GM19467 (cell line): ENCODE measurements at regions not wholly inside any gene's neighbourhood (a gene's known extent, or its start where the extent isn't known, plus 50 kb on each side); places are given as distances from the start of the nearest gene placed in this dataset.

Source experiments
- ATAC-seq: cut with Tn5 transposase; IDR thresholded peaks from one replicate; pipeline ENCODE4 v1.9.1; 2021; ENCODE audit warnings: mild to moderate bottlenecking, moderate library complexity; ENCODE audit not compliant: unreplicated experiment

- ATAC-seq: no peak
Observed at GRCh38 chr3:128515-129172, 67.9 kb upstream of the CHL1 start.

- ATAC-seq: no peak
Observed at GRCh38 chr3:131151-131888, 65.2 kb upstream of the CHL1 start.

- ATAC-seq: no peak
Observed at GRCh38 chr3:132378-132777, 64.2 kb upstream of the CHL1 start.

GRCh38 chr3:132904-133303 is 63.7 kb upstream of the CHL1 start:
- ATAC-seq: no peak

GRCh38 chr3:140748-141330 is 55.7 kb upstream of the CHL1 start:
- ATAC-seq: no peak
